GM19351 (cell line): ENCODE measurements at regions not wholly inside any gene's neighbourhood (a gene's known extent, or its start where the extent isn't known, plus 50 kb on each side); places are given as distances from the start of the nearest gene placed in this dataset.
"Not testable (repeated sequence)": the region's sequence is repeated elsewhere in the genome, so short reads cannot be mapped to it uniquely, and the experiment has no call there.

Source experiments
- ATAC-seq: cut with Tn5 transposase; IDR thresholded peaks from one replicate; pipeline ENCODE4 v1.9.1; 2021; ENCODE audit warnings: mild to moderate bottlenecking, moderate library complexity; ENCODE audit not compliant: unreplicated experiment

- ATAC-seq, result no peak
Observed at GRCh38 chr6:11428371-11428770, 109.2 kb upstream of the TMEM170B start.

- ATAC-seq, result no peak
Observed at GRCh38 chr6:11427723-11428245, 109.8 kb upstream of the TMEM170B start.

GRCh38 chr6:11427091-11427722 is 110.3 kb upstream of the TMEM170B start:
- no peak for ATAC-seq

- no peak for ATAC-seq
Observed at GRCh38 chr6:11426571-11426970, 111.0 kb upstream of the TMEM170B start.

GRCh38 chr6:11425876-11426275 is 111.7 kb upstream of the TMEM170B start:
- no peak for ATAC-seq

GRCh38 chr6:11425431-11425871 is 112.1 kb upstream of the TMEM170B start:
- no peak for ATAC-seq

GRCh38 chr6:11424395-11425034 is 113.0 kb upstream of the TMEM170B start:
- no peak for ATAC-seq

GRCh38 chr6:11423667-11424066 is 113.9 kb upstream of the TMEM170B start:
- ATAC-seq, result no peak

- ATAC-seq, result peak; percentile 71
Observed at GRCh38 chr6:11423072-11423471, 114.5 kb upstream of the TMEM170B start.

GRCh38 chr6:11419763-11420453 is 117.6 kb upstream of the TMEM170B start:
- ATAC-seq, result no peak

GRCh38 chr6:11418290-11418905 is 119.2 kb upstream of the TMEM170B start:
- ATAC-seq, result no peak

GRCh38 chr6:11416936-11417576 is 120.5 kb upstream of the TMEM170B start:
- ATAC-seq, result no peak

- not testable (repeated sequence) for ATAC-seq
Observed at GRCh38 chr6:11416099-11416935, 121.2 kb upstream of the TMEM170B start.

GRCh38 chr6:11415557-11415956 is 122.0 kb upstream of the TMEM170B start:
- ATAC-seq, result no peak

- peak; percentile 73 for ATAC-seq
Observed at GRCh38 chr6:11414176-11414963, 123.2 kb upstream of the TMEM170B start.

- no peak for ATAC-seq
Observed at GRCh38 chr6:11413728-11414127, 123.8 kb upstream of the TMEM170B start.

- ATAC-seq, result no peak
Observed at GRCh38 chr6:11413117-11413687, 124.3 kb upstream of the TMEM170B start.

- ATAC-seq, result no peak
Observed at GRCh38 chr6:11412616-11413015, 124.9 kb upstream of the TMEM170B start.

GRCh38 chr6:11412011-11412424 is 125.5 kb upstream of the TMEM170B start:
- no peak for ATAC-seq
